DMS53 treated with DMSO at 0.1 percent for 48 hours (cell line): ENCODE measurements at regions not wholly inside any gene's neighbourhood (a gene's known extent, or its start where the extent isn't known, plus 50 kb on each side); places are given as distances from the start of the nearest gene placed in this dataset.

ENCODE experiments used
- DNase-seq: peaks from one replicate; lab custom pipeline; 2025; ENCODE audit not compliant: unreplicated experiment; lab: John Stamatoyannopoulos, UW

DNA sequence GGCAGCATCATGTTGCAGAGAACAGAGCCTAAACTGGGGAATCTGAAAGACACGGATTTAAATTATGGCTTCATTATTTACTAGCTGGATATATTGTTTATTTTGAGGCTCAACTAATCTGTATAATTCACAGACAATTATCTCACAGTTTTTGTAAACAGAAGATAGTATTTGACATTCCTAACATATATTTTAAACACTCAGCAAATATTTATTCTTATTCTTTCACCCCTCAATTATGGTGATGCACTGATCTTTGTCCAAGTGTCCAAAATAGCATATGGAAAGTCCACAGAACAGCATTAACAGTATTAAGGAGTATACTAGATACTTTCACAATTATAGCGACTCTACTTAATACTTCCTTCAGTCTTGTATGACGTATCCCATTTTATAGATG, 257.0 kb downstream of the ADGRG6 start:
- no peak for DNase-seq

- DNase-seq = no peak
Observed at GRCh38 chr6:142561511-142562265, 259.9 kb downstream of the ADGRG6 start.

DNA sequence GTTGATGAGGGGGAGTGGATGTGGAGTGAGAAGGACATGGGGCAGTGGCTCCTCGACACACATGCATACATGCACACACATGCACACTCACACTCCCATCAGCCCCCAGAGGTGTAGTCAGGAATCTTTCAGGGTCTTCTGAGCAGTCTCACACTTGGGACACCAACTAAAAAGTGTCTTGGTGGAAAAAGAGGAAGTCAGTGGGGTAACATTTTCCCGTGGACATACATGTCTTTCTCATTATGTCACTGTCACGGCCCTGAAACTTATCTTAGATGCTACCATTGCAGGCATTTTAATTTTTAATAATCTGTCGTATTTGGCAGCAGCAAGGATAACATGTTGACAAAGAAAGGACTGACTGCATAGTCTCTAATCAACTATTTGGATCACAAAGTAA, 261.1 kb downstream of the ADGRG6 start:
- no peak for DNase-seq

- peak; percentile 26 for DNase-seq
Observed at GRCh38 chr6:142566628-142567396, 265.0 kb downstream of the ADGRG6 start.

DNA sequence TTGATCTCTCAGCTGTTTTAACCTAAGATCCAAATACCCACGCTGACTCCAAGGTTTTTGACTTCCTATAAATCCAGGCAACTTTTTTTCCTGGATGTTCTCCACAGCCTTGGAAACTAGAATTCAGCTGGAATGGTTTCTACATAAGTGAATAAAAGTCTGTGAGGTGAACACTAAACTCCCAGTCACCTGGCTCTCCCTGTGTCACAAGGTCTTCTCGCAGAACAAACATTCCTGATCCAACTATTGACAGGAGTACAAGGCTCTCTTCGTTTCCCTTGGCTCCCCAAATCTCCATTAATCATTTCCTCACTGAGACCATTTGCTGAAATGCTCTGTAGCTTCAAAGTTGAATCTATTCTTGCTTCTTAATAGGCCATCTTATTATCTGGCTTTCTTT, 265.7 kb downstream of the ADGRG6 start:
- no peak for DNase-seq

DNA sequence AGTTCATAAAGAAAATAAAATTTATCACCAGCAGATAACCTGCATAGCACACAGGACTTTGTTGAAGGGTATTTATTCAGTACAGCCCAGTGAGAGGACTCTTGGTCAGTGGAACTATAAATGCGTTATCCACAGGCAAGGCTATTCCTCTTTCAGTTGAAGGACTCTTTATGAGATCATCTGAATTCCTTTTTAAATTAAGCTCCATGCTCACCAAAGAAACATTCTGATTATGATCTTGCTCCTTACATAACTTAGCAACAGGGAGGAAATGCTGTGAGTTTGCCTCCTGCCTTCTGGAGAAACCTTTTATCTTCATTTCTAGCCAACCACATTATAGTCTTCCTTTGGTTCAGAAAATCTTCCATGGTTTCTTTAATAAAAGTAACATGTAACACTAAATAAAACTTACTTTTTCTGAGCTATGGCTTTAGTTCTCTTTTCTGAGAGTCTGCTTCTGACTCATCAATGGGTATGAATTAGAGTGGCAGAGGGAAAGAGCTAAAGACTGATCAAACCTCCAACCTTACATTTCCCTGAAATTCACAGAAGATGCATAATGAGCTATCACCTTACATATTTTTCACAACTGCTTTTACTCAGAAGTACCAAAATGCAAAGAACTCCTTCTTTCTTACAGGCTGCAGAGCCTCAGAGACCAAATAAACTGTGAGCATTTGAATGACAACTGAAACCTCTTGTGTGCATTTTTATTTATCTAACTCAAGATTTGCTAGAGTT, 267.2 kb downstream of the ADGRG6 start:
- no peak for DNase-seq

DNA sequence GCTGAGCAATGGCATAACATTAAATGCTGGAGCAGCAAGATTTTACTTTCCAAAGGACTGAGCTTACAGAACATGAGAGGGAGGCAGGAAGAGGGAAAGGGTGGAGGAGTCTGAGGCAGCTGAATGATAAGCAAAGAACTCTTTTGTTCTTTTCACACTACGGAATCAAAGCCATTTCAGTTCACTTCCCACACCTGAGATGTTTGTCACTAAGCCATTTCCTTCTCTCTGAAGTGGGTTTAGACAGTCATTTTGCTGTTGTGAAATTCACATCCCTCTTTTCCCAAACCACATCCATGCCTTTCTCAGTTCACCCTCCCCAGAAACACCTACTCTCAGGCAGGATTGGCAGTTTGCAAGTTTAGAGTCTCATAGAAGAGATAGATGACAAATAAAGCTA, 267.9 kb downstream of the ADGRG6 start:
- DNase-seq = no peak

DNA sequence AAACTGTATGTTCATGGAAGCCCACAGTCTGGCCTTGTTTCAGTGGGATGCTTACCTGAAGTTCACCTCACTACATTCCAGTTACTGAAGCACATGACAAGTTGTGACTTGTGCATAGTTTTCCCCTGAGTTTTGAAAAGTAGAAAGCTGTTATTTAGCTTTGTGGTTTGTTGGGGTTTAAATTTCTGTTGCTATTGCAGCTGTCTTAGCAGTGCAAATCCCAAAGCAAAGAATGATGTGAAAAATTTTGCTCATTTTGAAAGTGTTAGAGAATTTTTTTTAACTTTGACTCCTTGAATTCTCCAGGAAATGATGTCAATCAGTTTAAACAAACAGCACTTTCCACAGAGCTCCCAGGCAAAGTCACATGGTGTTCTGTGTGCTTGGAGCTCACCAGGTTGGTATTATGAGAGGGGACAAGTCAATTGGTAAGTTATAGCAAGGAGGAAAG, 268.4 kb downstream of the ADGRG6 start:
- peak; percentile 7 for DNase-seq

DNA sequence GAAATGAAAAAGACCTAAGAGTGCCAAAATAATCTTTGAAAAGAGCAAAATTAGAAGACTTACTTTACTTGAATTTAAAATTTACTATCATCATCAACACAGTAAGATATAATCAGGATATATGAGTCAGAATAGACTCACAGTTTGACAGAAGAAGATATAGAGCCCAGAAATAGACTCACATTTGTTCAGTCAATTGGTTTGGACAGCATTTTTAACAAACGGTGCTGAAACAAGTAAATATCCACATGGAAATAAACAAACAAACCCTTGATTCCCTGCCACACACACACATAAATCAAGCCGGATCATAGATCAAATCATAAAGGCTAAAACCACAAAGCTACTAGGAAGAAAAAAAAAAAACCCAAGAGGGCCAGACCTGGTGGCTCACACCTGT, 291.1 kb downstream of the ADGRG6 start:
- DNase-seq = no peak

DNA sequence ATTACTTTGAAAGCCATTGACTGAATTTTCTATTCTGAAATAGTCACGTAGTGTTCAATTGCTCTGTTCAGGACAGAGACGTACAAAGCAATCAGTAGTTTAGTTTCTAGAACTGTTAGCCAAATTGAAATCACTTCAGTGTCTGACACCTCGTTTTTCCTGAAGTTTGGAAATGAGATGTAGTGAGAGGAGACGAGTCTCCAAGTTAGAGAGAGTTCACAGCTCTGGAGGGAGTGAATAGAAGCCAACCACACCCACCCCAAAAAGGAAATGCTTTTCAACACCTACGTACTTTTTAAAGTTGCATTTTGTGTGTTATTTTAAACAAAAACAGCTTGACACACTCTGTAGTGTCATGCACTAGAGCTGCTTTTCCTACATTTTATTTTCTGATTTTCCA, 296.0 kb downstream of the ADGRG6 start:
- DNase-seq = no peak

- DNase-seq = no peak
Observed at GRCh38 chr6:142601427-142601826, 299.6 kb downstream of the ADGRG6 start.

- no peak for DNase-seq
Observed at GRCh38 chr6:142602972-142603371, 301.2 kb downstream of the ADGRG6 start.

DNA sequence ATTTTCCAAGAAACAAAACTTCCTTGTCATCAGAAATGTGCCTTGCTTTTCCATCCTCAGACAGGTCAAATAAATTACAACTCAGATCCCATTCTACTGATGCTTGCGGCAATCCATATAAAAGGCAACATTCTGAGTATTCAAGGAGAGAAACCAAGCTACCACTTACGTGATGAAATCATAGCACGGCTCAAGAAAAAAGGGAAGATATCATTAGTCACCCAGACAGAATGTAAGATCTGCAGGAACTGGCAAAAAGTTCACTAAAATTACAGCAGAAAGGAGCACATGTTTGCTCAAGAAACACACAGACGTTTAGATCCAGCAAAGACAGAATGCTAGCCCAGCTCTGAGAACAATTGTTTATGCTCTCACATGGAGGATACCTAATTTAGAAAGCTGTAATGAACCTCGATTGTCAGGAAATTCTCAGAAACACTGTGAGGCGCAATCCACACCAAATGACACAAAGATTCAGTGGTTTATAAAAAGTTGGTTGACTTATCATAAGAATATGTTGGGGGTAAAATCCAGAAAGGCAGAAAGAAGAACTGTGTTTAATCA, 304.2 kb downstream of the ADGRG6 start:
- DNase-seq = no peak

- DNase-seq = no peak
Observed at GRCh38 chr6:142612956-142613355, 311.1 kb downstream of the ADGRG6 start.

DNA sequence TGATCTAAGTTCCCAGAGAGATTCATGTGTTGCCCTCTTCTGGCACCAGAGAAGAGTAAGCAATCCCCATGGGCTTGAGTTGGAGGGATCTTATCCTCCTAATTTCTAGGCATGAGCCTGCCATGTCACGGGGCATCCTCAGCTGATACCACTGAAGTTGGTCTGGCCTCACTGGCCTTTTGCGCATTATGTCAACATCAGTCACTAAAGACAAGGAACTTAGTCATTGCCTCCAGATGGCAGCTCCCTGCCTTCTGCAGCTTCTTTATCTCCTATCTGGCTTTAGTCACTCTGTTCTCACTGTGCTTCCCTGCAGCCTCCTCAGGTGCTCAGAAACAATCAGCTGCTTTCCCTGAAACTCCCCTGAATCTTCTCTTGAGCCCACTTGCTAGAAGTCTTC, 312.2 kb downstream of the ADGRG6 start:
- DNase-seq = no peak

DNA sequence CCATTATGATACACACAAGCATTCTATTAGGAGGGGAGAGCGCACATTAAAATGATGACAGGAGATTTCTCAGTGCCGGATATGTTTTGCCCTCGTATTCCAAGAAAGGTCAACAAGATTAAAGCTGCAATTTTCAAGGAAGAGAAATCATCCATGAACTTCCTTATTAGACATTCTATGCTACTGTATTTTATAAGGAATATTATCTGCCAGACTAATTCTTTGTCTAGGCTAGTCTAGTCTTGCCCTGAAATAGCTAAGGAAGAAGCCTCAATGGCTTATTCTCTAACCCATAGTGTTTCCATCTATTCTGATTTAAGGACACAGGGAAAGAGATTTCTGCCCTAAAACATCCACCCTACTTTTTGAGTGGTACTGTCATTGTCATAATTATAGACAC, 315.4 kb downstream of the ADGRG6 start:
- no peak for DNase-seq

DNA sequence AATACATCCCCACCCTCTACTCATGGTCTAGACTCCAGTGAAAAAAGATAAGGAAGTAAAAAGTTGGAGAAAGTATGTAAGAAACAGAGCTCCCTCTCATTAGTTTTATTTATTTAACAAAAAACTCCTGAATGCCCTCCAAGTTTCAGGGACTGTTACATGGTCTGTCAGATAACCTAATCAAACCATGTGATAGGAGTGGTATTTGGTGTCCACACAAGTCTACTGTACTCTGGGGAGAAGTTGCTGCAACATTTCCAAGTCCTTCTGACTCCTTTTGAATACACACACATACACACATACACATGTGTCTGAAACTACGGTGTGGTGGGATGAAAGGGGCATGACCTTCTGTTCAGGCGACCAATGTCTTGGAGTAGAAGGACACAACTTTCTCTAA, 320.0 kb downstream of the ADGRG6 start:
- DNase-seq = no peak

GRCh38 chr6:142624978-142625715, 319.8 kb downstream of the HIVEP2 start:
- no peak for DNase-seq

DNA sequence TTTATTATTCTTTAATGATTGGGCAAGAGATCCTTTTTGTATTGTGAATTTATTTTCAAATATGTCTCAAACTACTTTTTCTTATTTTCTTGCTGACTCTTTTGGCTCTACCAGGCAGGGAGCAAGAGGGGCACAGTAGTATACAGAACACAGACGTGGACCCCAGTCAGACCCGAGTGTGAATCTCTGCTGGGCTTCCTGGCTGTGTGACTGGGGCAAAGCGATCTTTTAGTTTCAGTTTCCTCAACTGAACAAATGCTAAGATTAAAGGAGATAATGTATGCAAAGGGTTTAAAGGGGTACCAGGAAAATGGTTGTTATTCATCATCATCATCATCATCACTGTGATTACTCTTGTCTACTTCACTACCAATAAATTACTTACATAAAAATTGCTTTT, 317.5 kb downstream of the HIVEP2 start:
- no peak for DNase-seq

GRCh38 chr6:142631517-142632385, 313.2 kb downstream of the HIVEP2 start:
- DNase-seq = no peak
